Suprapubic skin (tissue), 4 donors: ENCODE measurements at regions not wholly inside any gene's neighbourhood (a gene's known extent, or its start where the extent isn't known, plus 50 kb on each side); places are given as distances from the start of the nearest gene placed in this dataset.

Source experiments
- POLR2A ChIP-seq, 2 donors: fragments of 450-650 bp; IDR thresholded peaks; one replicate each; pipeline ENCODE4 v1.6.1; 2017; ENCODE audit warnings: antibody characterized with exemption in 2 of 2, mild to moderate bottlenecking in 2 of 2, moderate library complexity in 2 of 2
- POLR2AphosphoS5 ChIP-seq, 3 donors: sonication (generic); formaldehyde crosslinking; IDR thresholded peaks; one replicate each; pipeline ENCODE4 v1.6.1; 2017; ENCODE audit warnings: antibody characterized with exemption in 3 of 3
- TF ChIP-seq, protein P1 (sequence below), 2 donors: fragments of 200-600 bp in 1 of 2; fragments of 450-650 bp in 1 of 2; sonication (generic) in 1 of 2; IDR thresholded peaks; one replicate each; pipeline ENCODE4 v1.5.1; 2016 to 2019; ENCODE audit warnings: antibody characterized with exemption in 2 of 2, mild to moderate bottlenecking in 1 of 2, moderate library complexity in 1 of 2

- TF ChIP-seq, protein P1, sequence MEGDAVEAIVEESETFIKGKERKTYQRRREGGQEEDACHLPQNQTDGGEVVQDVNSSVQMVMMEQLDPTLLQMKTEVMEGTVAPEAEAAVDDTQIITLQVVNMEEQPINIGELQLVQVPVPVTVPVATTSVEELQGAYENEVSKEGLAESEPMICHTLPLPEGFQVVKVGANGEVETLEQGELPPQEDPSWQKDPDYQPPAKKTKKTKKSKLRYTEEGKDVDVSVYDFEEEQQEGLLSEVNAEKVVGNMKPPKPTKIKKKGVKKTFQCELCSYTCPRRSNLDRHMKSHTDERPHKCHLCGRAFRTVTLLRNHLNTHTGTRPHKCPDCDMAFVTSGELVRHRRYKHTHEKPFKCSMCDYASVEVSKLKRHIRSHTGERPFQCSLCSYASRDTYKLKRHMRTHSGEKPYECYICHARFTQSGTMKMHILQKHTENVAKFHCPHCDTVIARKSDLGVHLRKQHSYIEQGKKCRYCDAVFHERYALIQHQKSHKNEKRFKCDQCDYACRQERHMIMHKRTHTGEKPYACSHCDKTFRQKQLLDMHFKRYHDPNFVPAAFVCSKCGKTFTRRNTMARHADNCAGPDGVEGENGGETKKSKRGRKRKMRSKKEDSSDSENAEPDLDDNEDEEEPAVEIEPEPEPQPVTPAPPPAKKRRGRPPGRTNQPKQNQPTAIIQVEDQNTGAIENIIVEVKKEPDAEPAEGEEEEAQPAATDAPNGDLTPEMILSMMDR (IDR thresholded peaks at IDR 0.05), result no peak
- TF ChIP-seq POLR2A (IDR thresholded peaks at IDR 0.05) (no peak), POLR2AphosphoS5 (IDR thresholded peaks at IDR 0.05) (no peak)
Observed at GRCh38 chr16:35344012-35344762, 1884.8 kb downstream of the TP53TG3F start.
